ENCODE measurements at regions not wholly inside any gene's neighbourhood (a gene's known extent, or its start where the extent isn't known, plus 50 kb on each side); places are given as distances from the start of the nearest gene placed in this dataset.

GRCh38 chr2:17043173-17043572 lies 377.5 kb upstream of the CYRIA start:
- H3K27ac ChIP-seq (ENCODE audit: low read length), result no peak overlapping the region
- H3K27me3 ChIP-seq (replicated peaks; ENCODE audit: insufficient read depth, low read length), result no peaks in the 10 kb centered on the region
- no peak for TF ChIP-seq CTCF (IDR thresholded peaks at IDR 0.05; ENCODE audit: low read length)
- no peak for TF ChIP-seq EZH2phosphoT487 (IDR thresholded peaks at IDR 0.05; ENCODE audit: low read length)
- TF ChIP-seq EZH2 (optimal IDR thresholded peaks at IDR 0.05; ENCODE audit: low read depth, low read length), result no peak
- H4K20me1 ChIP-seq (ENCODE audit: insufficient read depth, low read length), result no peaks in the 10 kb centered on the region
- H3K36me3 ChIP-seq (replicated peaks; ENCODE audit: insufficient read depth, low read length), result no peaks in the 10 kb centered on the region
- no peak overlapping the region for H3K9ac ChIP-seq (ENCODE audit: low read length)
- H3K9me3 ChIP-seq (replicated peaks; ENCODE audit: insufficient read depth, low read length), result no peaks in the 10 kb centered on the region
- H2AFZ ChIP-seq (ENCODE audit: low read length), result no peak overlapping the region
- no peak for DNase-seq
- no peaks in the 10 kb centered on the region for H3K79me2 ChIP-seq (ENCODE audit: low read length)
- H3K4me2 ChIP-seq (ENCODE audit: low read depth, low read length), result no peak overlapping the region
- H3F3A ChIP-seq (ENCODE audit: insufficient read depth, low read length), result no peaks in the 10 kb centered on the region
- no peaks in the 10 kb centered on the region for H3K4me1 ChIP-seq (ENCODE audit: low read length)
- H3K4me3 ChIP-seq (ENCODE audit: low read length), result no peak overlapping the region
- no peaks in the 10 kb centered on the region for H3K9me2 ChIP-seq (replicated peaks; ENCODE audit: insufficient read depth, low read length)

GRCh38 chr2:17036361-17036760 lies 370.7 kb upstream of the CYRIA start:
- no peak for TF ChIP-seq EZH2phosphoT487 (IDR thresholded peaks at IDR 0.05; ENCODE audit: low read length)
- no peak for TF ChIP-seq CTCF (IDR thresholded peaks at IDR 0.05; ENCODE audit: low read length)
- TF ChIP-seq EZH2 (optimal IDR thresholded peaks at IDR 0.05; ENCODE audit: low read depth, low read length), result no peak
- DNase-seq, result no peak
- no peaks in the 10 kb centered on the region for H3K9me3 ChIP-seq (replicated peaks; ENCODE audit: insufficient read depth, low read length)
- no peaks in the 10 kb centered on the region for H3K79me2 ChIP-seq (ENCODE audit: low read length)
- H3K27me3 ChIP-seq (replicated peaks; ENCODE audit: insufficient read depth, low read length), result no peaks in the 10 kb centered on the region
- no peak overlapping the region for H3K9ac ChIP-seq (ENCODE audit: low read length)
- no peaks in the 10 kb centered on the region for H3K4me1 ChIP-seq (ENCODE audit: low read length)
- H3K4me3 ChIP-seq (ENCODE audit: low read length), result no peak overlapping the region
- no peaks in the 10 kb centered on the region for H3K36me3 ChIP-seq (replicated peaks; ENCODE audit: insufficient read depth, low read length)
- H3K27ac ChIP-seq (ENCODE audit: low read length), result no peak overlapping the region
- no peaks in the 10 kb centered on the region for H4K20me1 ChIP-seq (ENCODE audit: insufficient read depth, low read length)
- no peak overlapping the region for H3K4me2 ChIP-seq (ENCODE audit: low read depth, low read length)
- no peak overlapping the region for H2AFZ ChIP-seq (ENCODE audit: low read length)
- H3K9me2 ChIP-seq (replicated peaks; ENCODE audit: insufficient read depth, low read length), result no peaks in the 10 kb centered on the region
- no peaks in the 10 kb centered on the region for H3F3A ChIP-seq (ENCODE audit: insufficient read depth, low read length)

DNA sequence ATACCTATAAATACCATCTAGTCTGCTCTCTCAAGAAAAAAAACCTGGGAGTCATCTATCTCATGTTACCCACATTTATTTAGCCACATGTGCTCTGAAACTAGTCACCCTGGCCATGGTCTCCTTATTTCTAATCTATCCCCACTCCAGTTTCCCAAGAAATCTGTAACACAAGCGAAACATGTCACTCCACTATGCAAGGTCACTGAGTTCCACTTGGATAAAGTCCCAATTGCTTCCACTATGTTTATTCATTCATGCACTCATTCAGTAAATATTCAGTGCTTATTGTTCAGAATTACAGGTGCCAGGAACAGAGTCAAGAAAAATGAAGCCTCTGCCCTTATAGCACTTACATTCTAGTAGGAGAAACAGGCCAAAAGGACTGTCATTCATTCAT lies 369.4 kb upstream of the CYRIA start:
- no peaks in the 10 kb centered on the region for H3F3A ChIP-seq (ENCODE audit: insufficient read depth, low read length)
- no peaks in the 10 kb centered on the region for H3K4me1 ChIP-seq (ENCODE audit: low read length)
- no peak overlapping the region for H3K27ac ChIP-seq (ENCODE audit: low read length)
- H3K36me3 ChIP-seq (replicated peaks; ENCODE audit: insufficient read depth, low read length), result no peaks in the 10 kb centered on the region
- no peak overlapping the region for H3K4me2 ChIP-seq (ENCODE audit: low read depth, low read length)
- DNase-seq, result no peak
- H3K9ac ChIP-seq (ENCODE audit: low read length), result no peak overlapping the region
- H3K4me3 ChIP-seq (ENCODE audit: low read length), result no peak overlapping the region
- no peaks in the 10 kb centered on the region for H4K20me1 ChIP-seq (ENCODE audit: insufficient read depth, low read length)
- no peak overlapping the region for H2AFZ ChIP-seq (ENCODE audit: low read length)
- H3K9me3 ChIP-seq (replicated peaks; ENCODE audit: insufficient read depth, low read length), result no peaks in the 10 kb centered on the region
- no peaks in the 10 kb centered on the region for H3K9me2 ChIP-seq (replicated peaks; ENCODE audit: insufficient read depth, low read length)
- no peaks in the 10 kb centered on the region for H3K27me3 ChIP-seq (replicated peaks; ENCODE audit: insufficient read depth, low read length)
- no peaks in the 10 kb centered on the region for H3K79me2 ChIP-seq (ENCODE audit: low read length)
- TF ChIP-seq EZH2phosphoT487 (IDR thresholded peaks at IDR 0.05; ENCODE audit: low read length) (no peak), CTCF (IDR thresholded peaks at IDR 0.05; ENCODE audit: low read length) (no peak), EZH2 (optimal IDR thresholded peaks at IDR 0.05; ENCODE audit: low read depth, low read length) (no peak)
